ENCODE measurements at regions not wholly inside any gene's neighbourhood (a gene's known extent, or its start where the extent isn't known, plus 50 kb on each side); places are given as distances from the start of the nearest gene placed in this dataset.

- CTCF ChIA-PET: no interaction called here
- no peaks in the 10 kb centered on the region for H3K36me3 ChIP-seq (replicated peaks in 1 of 2; ENCODE audit: control extremely low read depth in 1 of 2, control insufficient read depth in 1 of 2, extremely low read depth in 1 of 2, insufficient read depth in 2 of 2, low read length in 1 of 2)
These were observed 172.6 kb downstream of the SATB1 start for GRCh38 chr3:18252578-18252977.

GRCh38 chr3:18250991-18251390 is 174.1 kb downstream of the SATB1 start:
- Histone ChIP-seq H3K79me2 (ENCODE audit: control insufficient read depth, insufficient read depth, low read length) (no peaks in the 10 kb centered on the region), H2AFZ (ENCODE audit: insufficient read depth, low read depth, low read length, poor library complexity, severe bottlenecking) (no peak overlapping the region), H3K4me1 (ENCODE audit: control insufficient read depth in 2 of 2, insufficient read depth in 2 of 2, low read length in 2 of 2) (no peaks in the 10 kb centered on the region), H3K9me3 (ENCODE audit: control extremely low read depth in 1 of 3, control insufficient read depth in 2 of 3, insufficient read depth in 1 of 3, low read length in 2 of 3) (no peaks in the 10 kb centered on the region), H3K9ac (ENCODE audit: low read length) (no peak overlapping the region), H3K27me3 (replicated peaks in 1 of 4; ENCODE audit: control extremely low read depth in 1 of 4, control insufficient read depth in 3 of 4, insufficient read depth in 4 of 4, low read length in 3 of 4) (no peaks in the 10 kb centered on the region), H3K4me2 (replicated peaks; ENCODE audit: low read depth, low read length, poor library complexity, severe bottlenecking) (no peak overlapping the region), H3K36me3 (replicated peaks in 1 of 2; ENCODE audit: control extremely low read depth in 1 of 2, control insufficient read depth in 1 of 2, extremely low read depth in 1 of 2, insufficient read depth in 2 of 2, low read length in 1 of 2) (no peaks in the 10 kb centered on the region), H4K20me1 (ENCODE audit: control insufficient read depth, insufficient read depth, low read length, poor library complexity, severe bottlenecking) (no peaks in the 10 kb centered on the region), H3K27ac (ENCODE audit: low read length in 2 of 2) (no peak overlapping the region), H3K4me3 (ENCODE audit: control extremely low read depth in 1 of 5, extremely low read depth in 1 of 5, insufficient read depth in 1 of 5, low read depth in 2 of 5, low read length in 4 of 5) (no peak overlapping the region)
- intact Hi-C loops (cut with micrococcal nuclease): no loop called here
- peaks cover 6% of the 10 kb centered on the region for H3K4me1 Mint-ChIP-seq
- 91% methylated on average over 1 of the region's 2 CpGs for WGBS (ENCODE audit: insufficient coverage)
- CTCF ChIA-PET: no interaction called here
- H3K9me3 Mint-ChIP-seq (ENCODE audit: insufficient read depth): no peaks in the 10 kb centered on the region
- TF ChIP-seq CTCF (IDR thresholded peaks at IDR 0.05) (no peak), EZH2 (IDR thresholded peaks at IDR 0.05; ENCODE audit: borderline replicate concordance, insufficient read depth, low read depth, low read length, poor library complexity, severe bottlenecking) (no peak)
- DNase-seq (no peak), ATAC-seq (ENCODE audit: low read depth) (no peak)
- H3K4me3 Mint-ChIP-seq: no peak overlapping the region
- no peak overlapping the region for H3K27ac Mint-ChIP-seq
- POLR2A ChIA-PET: no interaction called here
- H3K27me3 Mint-ChIP-seq: no peaks in the 10 kb centered on the region

More at GRCh38 chr3:18252578-18252977, 172.6 kb downstream of the SATB1 start:
- Mint-ChIP-seq H3K27ac (no peak overlapping the region), H3K27me3 (no peaks in the 10 kb centered on the region), H3K4me3 (no peak overlapping the region), H3K9me3 (ENCODE audit: insufficient read depth) (no peaks in the 10 kb centered on the region), H3K4me1 (peaks cover 6% of the 10 kb centered on the region)
- POLR2A ChIA-PET: no interaction called here
- no peak overlapping the region for H3K4me2 ChIP-seq (replicated peaks; ENCODE audit: low read depth, low read length, poor library complexity, severe bottlenecking)
- no CpG with 5 or more reads among the region's 4 CpGs for WGBS (ENCODE audit: insufficient coverage)
- H3K4me1 ChIP-seq (ENCODE audit: control insufficient read depth in 2 of 2, insufficient read depth in 2 of 2, low read length in 2 of 2): no peaks in the 10 kb centered on the region
- H3K9me3 ChIP-seq (ENCODE audit: control extremely low read depth in 1 of 3, control insufficient read depth in 2 of 3, insufficient read depth in 1 of 3, low read length in 2 of 3): no peaks in the 10 kb centered on the region
- ATAC-seq (ENCODE audit: low read depth) (no peak), DNase-seq (no peak)
- intact Hi-C loops (cut with micrococcal nuclease): no loop called here
- no peak overlapping the region for H3K4me3 ChIP-seq (ENCODE audit: control extremely low read depth in 1 of 5, extremely low read depth in 1 of 5, insufficient read depth in 1 of 5, low read depth in 2 of 5, low read length in 4 of 5)
- no peaks in the 10 kb centered on the region for H4K20me1 ChIP-seq (ENCODE audit: control insufficient read depth, insufficient read depth, low read length, poor library complexity, severe bottlenecking)
- TF ChIP-seq EZH2 (IDR thresholded peaks at IDR 0.05; ENCODE audit: borderline replicate concordance, insufficient read depth, low read depth, low read length, poor library complexity, severe bottlenecking): no peak
- no peak for TF ChIP-seq CTCF (IDR thresholded peaks at IDR 0.05)
- H3K27me3 ChIP-seq (replicated peaks in 1 of 4; ENCODE audit: control extremely low read depth in 1 of 4, control insufficient read depth in 3 of 4, insufficient read depth in 4 of 4, low read length in 3 of 4): no peaks in the 10 kb centered on the region
- no peak overlapping the region for H3K9ac ChIP-seq (ENCODE audit: low read length)
- H3K79me2 ChIP-seq (ENCODE audit: control insufficient read depth, insufficient read depth, low read length): no peaks in the 10 kb centered on the region
- H3K27ac ChIP-seq (ENCODE audit: low read length in 2 of 2): no peak overlapping the region
- no peak overlapping the region for H2AFZ ChIP-seq (ENCODE audit: insufficient read depth, low read depth, low read length, poor library complexity, severe bottlenecking)

Measured in B cell (primary cell).